LHCN-M2 (cell line): ENCODE measurements at regions not wholly inside any gene's neighbourhood (a gene's known extent, or its start where the extent isn't known, plus 50 kb on each side); places are given as distances from the start of the nearest gene placed in this dataset.

Experiments used
- DNase-seq: peaks from one replicate; pipeline ENCODE4 v3.0.0-alpha.2; 2012; ENCODE audit warnings: low read depth

GRCh38 chr17:72594248-72594647, 473.4 kb downstream of the SOX9 start:
- no peak for DNase-seq
